IPS-18a (cell line): ENCODE measurements at regions not wholly inside any gene's neighbourhood (a gene's known extent, or its start where the extent isn't known, plus 50 kb on each side); places are given as distances from the start of the nearest gene placed in this dataset.
A peak's percentile ranks its signal among the peaks of the same experiment; 100 is the strongest.

ENCODE experiments used
- H3K27ac ChIP-seq: one replicate; pipeline ENCODE4 v1.5.1; 2013; ENCODE audit warnings: low read length
- H3K27me3 ChIP-seq: one replicate; pipeline ENCODE4 v1.6.1; 2013; ENCODE audit warnings: mild to moderate bottlenecking, low read length; ENCODE audit not compliant: control insufficient read depth, insufficient read depth
- H3K36me3 ChIP-seq: one replicate; pipeline ENCODE4 v1.6.1; 2013; ENCODE audit warnings: low read depth, low read length; ENCODE audit not compliant: control insufficient read depth
- H3K4me1 ChIP-seq: one replicate; pipeline ENCODE4 v1.6.1; 2013; ENCODE audit warnings: low read depth, low read length; ENCODE audit not compliant: control insufficient read depth
- H3K4me3 ChIP-seq: one replicate; pipeline ENCODE4 v1.5.1; 2013; ENCODE audit warnings: low read length
- H3K9ac ChIP-seq: one replicate; pipeline ENCODE4 v1.6.1; 2013; ENCODE audit warnings: mild to moderate bottlenecking, low read length, moderate library complexity
- H3K9me3 ChIP-seq: one replicate; pipeline ENCODE4 v1.6.1; 2013; ENCODE audit warnings: low read depth, low read length; ENCODE audit not compliant: control insufficient read depth

DNA sequence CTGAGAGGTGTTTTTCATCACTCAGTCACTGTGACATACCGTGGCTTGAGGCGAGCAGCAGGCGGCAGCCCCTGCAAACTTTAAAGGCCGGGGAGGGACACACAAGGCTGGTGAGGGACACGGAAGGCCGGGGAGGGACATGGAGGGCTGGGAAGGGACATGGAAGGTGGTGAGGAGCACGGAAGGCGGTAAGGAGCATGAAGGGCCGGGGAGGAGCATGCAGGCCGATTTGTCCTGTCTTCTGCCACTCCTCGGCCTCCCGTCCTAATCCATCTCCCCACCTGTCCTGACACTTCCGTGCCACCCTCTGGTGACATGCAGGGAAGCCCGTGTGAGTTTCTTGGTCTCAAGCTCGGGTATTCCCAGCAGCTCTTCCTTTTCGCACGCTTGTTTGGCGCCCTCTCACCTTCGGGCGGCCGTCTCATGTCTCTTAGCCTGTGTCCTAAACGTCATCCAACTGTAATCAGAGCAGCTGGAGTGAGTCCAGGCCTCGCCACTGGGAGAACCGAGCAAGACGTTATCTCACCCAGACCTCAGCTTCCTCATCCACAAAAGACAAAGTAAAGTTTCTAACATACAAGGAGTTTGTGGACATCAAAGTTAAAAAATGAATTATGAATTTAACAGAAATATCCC, 126.5 kb downstream of the MRPL36 start:
- no peaks in the 10 kb centered on the region for H3K36me3 ChIP-seq
- peaks cover 4% of the 10 kb centered on the region for H3K4me1 ChIP-seq
- H3K27me3 ChIP-seq: peaks cover 21% of the 10 kb centered on the region
- no peaks in the 10 kb centered on the region for H3K9me3 ChIP-seq
- H3K27ac ChIP-seq: no peak overlapping the region
- H3K9ac ChIP-seq: no peak overlapping the region
- no peak overlapping the region for H3K4me3 ChIP-seq

DNA sequence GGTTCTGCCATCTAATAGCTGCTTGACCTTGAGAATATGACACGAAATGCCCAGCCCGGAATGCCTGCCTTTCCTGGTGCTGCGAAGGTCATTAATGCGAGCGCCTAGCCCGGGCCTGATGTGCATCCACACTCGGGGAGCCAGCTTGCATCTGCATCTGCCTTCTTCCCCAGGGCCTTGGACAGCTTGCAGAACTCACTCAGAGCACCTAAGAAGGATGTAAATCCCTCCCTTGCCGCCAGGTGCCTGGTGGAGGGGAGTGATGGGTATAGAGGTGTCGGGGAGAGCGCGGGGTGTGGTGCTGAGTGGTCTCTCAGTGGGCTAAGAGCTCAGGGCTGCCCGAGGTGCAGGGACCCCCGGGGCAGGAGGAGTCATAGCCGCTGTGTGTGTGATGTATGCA, 127.2 kb downstream of the MRPL36 start:
- H3K9me3 ChIP-seq: no peaks in the 10 kb centered on the region
- H3K9ac ChIP-seq: no peak overlapping the region
- no peaks in the 10 kb centered on the region for H3K36me3 ChIP-seq
- H3K4me1 ChIP-seq: peaks cover 7% of the 10 kb centered on the region
- no peak overlapping the region for H3K4me3 ChIP-seq
- no peak overlapping the region for H3K27ac ChIP-seq
- peaks cover 29% of the 10 kb centered on the region for H3K27me3 ChIP-seq

DNA sequence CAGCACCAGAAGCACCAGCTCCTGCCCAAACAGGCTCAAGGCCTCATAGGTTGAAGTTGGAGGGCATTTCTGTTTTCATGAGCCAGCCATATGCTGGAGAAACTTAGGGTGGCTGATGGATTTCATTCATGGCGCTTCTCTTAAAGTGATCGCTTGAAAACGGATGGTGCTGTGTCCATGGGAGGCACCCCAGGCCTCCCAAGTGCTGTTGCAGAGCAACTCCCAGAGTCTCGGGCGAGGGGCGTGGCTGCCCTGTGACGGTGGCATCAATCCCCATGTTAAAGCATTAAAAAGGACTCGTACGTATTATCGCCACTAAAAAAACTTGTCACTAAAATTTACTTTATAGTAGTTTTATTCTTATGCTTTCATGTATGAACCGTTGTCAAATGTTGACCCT, 128.3 kb downstream of the MRPL36 start:
- Histone ChIP-seq H3K4me1 (peaks cover 7% of the 10 kb centered on the region), H3K9me3 (no peaks in the 10 kb centered on the region), H3K27me3 (peaks cover 34% of the 10 kb centered on the region), H3K36me3 (no peaks in the 10 kb centered on the region), H3K27ac (no peak overlapping the region), H3K4me3 (no peak overlapping the region), H3K9ac (no peak overlapping the region)

DNA sequence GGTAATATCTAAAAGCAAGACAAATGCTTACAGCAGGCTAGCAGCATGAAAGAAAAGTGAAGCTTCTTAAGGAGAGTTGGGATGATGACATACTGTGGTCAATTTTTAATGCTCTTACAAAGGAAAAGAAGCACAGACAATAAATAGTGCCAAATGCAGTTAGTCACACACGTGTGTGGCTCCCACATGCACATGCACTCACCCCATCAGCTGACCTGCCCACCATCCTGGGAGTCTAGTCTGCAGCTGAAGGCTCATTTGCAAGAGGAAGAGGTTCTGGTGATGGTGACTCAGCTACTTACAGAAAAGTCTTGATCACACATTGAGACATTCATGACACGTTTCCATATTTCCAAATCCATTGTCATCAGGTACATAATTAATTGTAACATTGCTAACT, 129.3 kb downstream of the MRPL36 start:
- Histone ChIP-seq H3K36me3 (no peaks in the 10 kb centered on the region), H3K27ac (no peak overlapping the region), H3K27me3 (peaks cover 39% of the 10 kb centered on the region), H3K4me1 (peaks cover 7% of the 10 kb centered on the region), H3K9me3 (no peaks in the 10 kb centered on the region), H3K4me3 (no peak overlapping the region), H3K9ac (no peak overlapping the region)

DNA sequence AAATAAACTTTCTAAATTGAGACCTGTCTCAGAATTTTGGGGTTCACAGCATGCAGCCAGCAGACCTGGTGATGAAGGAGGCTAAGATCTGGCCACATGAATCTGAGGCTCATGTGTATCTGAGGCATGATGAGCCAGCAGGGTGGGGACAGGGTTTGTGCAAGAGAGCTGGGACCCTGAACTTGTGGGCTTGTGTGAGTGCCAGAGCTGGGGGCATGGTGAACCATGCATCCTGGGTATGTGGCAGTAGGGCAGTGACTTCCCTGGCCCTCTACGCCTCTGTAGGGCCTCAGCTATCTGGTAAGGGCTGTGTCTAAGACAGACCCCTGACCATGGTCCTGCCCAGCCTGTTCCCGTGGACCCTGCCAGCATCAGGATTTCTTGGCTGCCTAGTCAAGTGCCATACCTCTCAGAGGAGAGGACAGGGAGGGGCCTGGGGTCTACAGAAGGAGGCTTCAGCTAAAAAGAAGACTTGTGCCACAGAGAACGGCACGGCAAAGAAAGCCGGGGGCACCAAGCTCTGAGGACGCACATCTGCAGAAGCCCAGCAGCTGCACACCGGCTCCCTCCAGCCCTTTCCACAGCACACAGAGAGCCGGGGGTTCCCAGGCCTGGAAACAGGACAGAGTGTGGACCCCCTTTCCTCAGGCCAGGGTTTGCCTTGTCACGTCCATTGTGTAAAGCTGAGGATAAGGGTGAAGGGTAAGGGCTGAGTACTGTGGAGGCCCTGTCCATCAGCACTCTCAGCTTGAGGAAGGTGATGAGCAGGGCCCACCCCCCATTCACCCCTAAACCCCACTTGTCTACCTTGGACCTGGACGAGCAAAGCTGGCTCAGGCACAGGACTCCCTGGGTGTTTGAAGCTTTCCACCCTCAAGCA, 130.1 kb downstream of the MRPL36 start:
- no peaks in the 10 kb centered on the region for H3K36me3 ChIP-seq
- no peak overlapping the region for H3K27ac ChIP-seq
- no peak overlapping the region for H3K9ac ChIP-seq
- peaks cover 39% of the 10 kb centered on the region for H3K27me3 ChIP-seq
- no peaks in the 10 kb centered on the region for H3K9me3 ChIP-seq
- H3K4me1 ChIP-seq: peaks cover 7% of the 10 kb centered on the region
- no peak overlapping the region for H3K4me3 ChIP-seq

DNA sequence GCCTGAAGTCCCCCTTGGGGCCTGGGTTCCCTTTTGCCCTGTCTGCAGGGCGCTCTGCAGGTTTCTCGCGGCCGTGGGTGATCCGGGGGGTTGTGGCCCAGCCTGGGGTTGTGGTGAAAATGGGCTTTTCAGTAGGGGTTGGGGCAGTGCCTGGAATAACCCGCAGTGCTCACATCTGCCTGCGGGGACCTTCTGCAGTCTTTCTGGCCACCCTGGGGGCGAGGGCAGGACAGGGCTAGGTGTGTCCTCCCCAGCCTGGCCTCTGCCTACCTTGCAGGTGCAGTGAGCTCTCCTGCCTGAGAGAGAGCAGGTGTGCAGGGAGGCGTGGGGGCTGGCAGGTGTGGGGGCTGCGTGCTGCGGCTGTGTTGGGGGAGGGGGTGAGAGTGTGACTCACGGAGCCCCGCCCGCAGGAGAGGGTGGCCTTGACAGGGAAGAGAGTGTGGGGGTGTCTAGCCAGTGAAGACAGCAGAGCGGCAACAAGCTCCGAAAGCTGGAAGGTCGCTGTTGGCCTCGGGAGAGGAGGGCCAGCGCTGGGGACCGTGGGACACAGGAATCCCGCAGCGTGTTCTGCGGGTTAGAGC, 131.4 kb downstream of the MRPL36 start:
- Histone ChIP-seq H3K36me3 (no peaks in the 10 kb centered on the region), H3K27me3 (peaks cover 39% of the 10 kb centered on the region), H3K9ac (no peak overlapping the region), H3K9me3 (no peaks in the 10 kb centered on the region), H3K4me1 (peaks cover 7% of the 10 kb centered on the region), H3K27ac (no peak overlapping the region), H3K4me3 (peak overlapping the region; percentile 53)

DNA sequence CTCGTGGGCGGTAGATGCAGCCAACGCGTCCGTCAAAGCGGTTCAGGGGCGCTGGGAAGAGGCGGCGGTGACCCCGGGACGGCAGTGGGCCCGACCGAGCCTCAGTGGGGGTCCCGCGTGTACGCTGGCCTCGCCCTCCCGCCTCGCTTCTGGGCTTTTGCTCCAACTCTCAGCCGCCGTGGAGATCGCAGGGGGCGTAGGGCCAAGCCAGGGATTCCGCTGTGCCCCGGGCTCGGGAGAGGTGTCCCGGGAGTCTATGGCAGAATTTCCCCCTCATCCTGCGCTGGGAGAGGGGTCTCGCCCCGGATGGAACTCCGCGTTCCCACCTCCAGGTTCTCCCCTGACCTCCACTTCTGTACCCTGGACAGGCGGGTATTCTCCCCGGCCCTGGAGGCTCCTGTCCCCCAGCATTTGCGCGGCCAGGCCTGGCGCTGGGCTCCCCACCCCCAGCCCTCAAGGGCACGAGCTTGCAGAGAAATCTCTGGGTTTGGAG, 131.9 kb downstream of the MRPL36 start:
- Histone ChIP-seq H3K4me1 (peaks cover 7% of the 10 kb centered on the region), H3K36me3 (no peaks in the 10 kb centered on the region), H3K4me3 (peak overlapping the region; percentile 53), H3K27me3 (peaks cover 39% of the 10 kb centered on the region), H3K9ac (no peak overlapping the region), H3K9me3 (no peaks in the 10 kb centered on the region), H3K27ac (no peak overlapping the region)

DNA sequence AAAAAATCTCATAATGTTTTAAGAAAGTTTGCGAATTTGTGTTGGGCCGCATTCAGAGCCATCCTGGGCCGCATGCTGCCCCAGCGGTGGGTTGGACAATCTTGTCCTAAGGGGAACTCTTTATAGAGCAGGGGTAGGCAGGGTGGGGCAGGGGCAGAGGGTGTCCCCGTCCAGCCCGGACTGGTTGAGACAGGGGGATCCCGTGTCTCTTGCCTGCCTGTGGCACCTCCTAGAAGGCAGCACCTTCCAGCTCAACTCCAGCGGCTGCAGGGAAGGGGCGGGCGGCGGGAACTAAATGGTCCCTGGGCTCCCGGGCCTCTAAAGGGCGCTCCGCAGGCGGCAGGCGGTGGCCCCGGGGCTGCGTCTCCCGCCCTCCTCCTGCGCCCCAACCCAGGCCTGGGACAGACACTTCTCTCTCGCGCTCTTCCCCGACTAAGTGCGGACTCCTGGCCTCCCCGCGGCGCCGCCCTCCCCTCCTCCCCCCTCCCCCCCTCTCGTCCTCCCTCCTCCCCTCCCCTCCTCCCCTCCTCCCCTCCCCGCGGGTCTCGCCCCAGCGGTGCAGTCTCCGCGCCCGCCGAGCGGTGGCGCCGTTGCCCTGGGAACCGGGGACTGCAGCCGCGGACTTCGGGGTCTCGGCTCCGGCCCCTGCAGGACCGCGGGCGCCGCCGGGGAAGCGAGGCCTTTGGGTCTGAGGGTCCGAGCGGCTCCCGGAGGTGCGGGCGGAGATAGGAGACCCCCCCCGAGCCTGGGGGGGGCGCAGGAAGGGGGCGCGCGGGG, 132.6 kb downstream of the MRPL36 start:
- Histone ChIP-seq H3K36me3 (no peaks in the 10 kb centered on the region), H3K4me3 (peak overlapping the region; percentile 53), H3K9ac (no peak overlapping the region), H3K27ac (no peak overlapping the region), H3K9me3 (no peaks in the 10 kb centered on the region), H3K4me1 (peaks cover 7% of the 10 kb centered on the region), H3K27me3 (peaks cover 39% of the 10 kb centered on the region)

DNA sequence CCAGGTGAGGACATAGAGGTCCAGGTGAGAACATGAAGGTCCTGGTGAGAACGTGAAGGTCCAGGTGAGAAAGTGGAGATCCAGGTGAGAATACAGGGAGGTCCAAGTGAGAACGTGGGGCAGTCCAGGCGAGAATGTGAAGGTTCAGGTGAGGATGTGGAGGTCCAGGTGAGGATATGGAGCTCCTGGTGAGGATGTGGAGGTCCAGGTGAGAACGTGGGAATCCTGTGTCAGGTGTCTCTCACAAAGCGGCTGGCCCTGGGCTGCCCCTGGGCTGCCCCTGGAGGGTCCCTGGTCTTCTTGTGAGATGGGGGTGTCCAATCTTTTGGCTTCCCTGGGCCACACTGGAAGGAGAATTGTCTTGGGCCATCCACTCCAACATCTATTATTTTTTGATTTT, 133.4 kb downstream of the MRPL36 start:
- no peaks in the 10 kb centered on the region for H3K9me3 ChIP-seq
- H3K36me3 ChIP-seq: no peaks in the 10 kb centered on the region
- H3K27me3 ChIP-seq: peaks cover 39% of the 10 kb centered on the region
- no peak overlapping the region for H3K27ac ChIP-seq
- H3K4me3 ChIP-seq: no peak overlapping the region
- no peak overlapping the region for H3K9ac ChIP-seq
- H3K4me1 ChIP-seq: peaks cover 7% of the 10 kb centered on the region

DNA sequence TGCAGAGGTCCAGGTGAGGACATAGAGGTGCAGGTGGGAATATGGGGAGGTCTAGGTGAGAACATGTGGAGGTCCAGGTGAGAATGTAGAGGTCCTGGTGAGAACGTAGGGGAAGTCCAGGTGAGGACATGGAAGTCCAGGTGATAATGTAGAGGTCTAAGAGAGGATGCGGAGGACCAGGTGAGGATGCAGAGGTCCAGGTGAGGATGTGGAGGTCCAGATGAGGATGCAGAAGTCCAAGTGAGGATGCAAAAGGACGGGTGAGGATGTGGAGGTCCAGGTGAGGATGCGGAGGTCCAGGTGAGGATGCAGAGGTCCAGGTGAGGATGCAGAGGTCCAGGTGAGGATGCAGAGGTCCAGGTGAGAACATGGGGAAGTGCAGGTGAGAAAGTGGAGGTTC, 133.8 kb downstream of the MRPL36 start:
- H3K9ac ChIP-seq: no peak overlapping the region
- peaks cover 36% of the 10 kb centered on the region for H3K27me3 ChIP-seq
- H3K9me3 ChIP-seq: no peaks in the 10 kb centered on the region
- peaks cover 7% of the 10 kb centered on the region for H3K4me1 ChIP-seq
- no peak overlapping the region for H3K4me3 ChIP-seq
- no peak overlapping the region for H3K27ac ChIP-seq
- H3K36me3 ChIP-seq: no peaks in the 10 kb centered on the region

DNA sequence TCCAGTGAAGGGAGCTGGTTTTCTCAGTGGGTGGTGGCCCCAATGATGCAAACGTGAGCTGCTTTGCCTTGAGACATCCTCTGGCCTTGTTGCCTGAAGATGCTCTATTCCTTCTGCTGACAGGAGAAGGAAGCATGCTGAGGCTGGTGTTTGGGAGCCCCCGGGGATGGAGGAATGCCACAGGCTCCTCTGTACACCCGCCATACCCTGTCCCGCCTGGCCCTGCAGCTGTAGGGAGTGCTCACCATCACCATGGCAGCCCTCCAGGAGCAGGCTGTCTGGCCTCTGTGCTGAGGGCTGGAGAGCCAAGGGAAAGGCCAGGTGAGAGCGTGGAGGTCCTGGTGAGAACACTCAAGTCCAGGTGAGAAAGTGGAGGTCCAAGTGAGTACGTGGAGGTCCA, 134.4 kb downstream of the MRPL36 start:
- Histone ChIP-seq H3K9ac (no peak overlapping the region), H3K27ac (no peak overlapping the region), H3K4me3 (no peak overlapping the region), H3K4me1 (peaks cover 7% of the 10 kb centered on the region), H3K9me3 (no peaks in the 10 kb centered on the region), H3K27me3 (peaks cover 31% of the 10 kb centered on the region), H3K36me3 (no peaks in the 10 kb centered on the region)
